SU-DHL-6 (cell line): ENCODE measurements at regions not wholly inside any gene's neighbourhood (a gene's known extent, or its start where the extent isn't known, plus 50 kb on each side); places are given as distances from the start of the nearest gene placed in this dataset.

ENCODE experiments used
- CTCF ChIP-seq: fragments of 200-600 bp; sonication (generic); IDR thresholded peaks from one replicate; pipeline ENCODE4 v1.5.1; 2017; ENCODE audit warnings: antibody characterized with exemption, mild to moderate bottlenecking, low read length, moderate library complexity; ENCODE audit not compliant: insufficient read depth, poor library complexity, severe bottlenecking
- EZH2phosphoT487 ChIP-seq: fragments of 200-600 bp; sonication (generic), shearing (Covaris generic); conservative IDR thresholded peaks from 2 replicates; pipeline ENCODE4 v1.6.1; 2018; ENCODE audit warnings: mild to moderate bottlenecking, antibody characterized with exemption, low read length, moderate library complexity, mixed read lengths

GRCh38 chr2:133859578-133859977, 291.3 kb upstream of the NCKAP5 start:
- TF ChIP-seq CTCF = no peak
- no peak for TF ChIP-seq EZH2phosphoT487
